ENCODE measurements at regions not wholly inside any gene's neighbourhood (a gene's known extent, or its start where the extent isn't known, plus 50 kb on each side); places are given as distances from the start of the nearest gene placed in this dataset.
"Not testable (repeated sequence)": the region's sequence is repeated elsewhere in the genome, so short reads cannot be mapped to it uniquely, and the experiment has no call there.

- H3K4me3 Mint-ChIP-seq, result no peak overlapping the region
- H3K36me3 Mint-ChIP-seq (ENCODE audit: low read depth), result peaks cover 4% of the 10 kb centered on the region
- peaks cover 8% of the 10 kb centered on the region for H3K9me3 Mint-ChIP-seq
- H3K27me3 Mint-ChIP-seq (ENCODE audit: low read depth), result no peaks in the 10 kb centered on the region
- H3K27ac Mint-ChIP-seq, result peak overlapping the region; percentile 34
- peaks cover 27% of the 10 kb centered on the region for H3K4me1 Mint-ChIP-seq (ENCODE audit: low read depth)
Measured at GRCh38 chr3:72628065-72628464, 220.2 kb downstream of the SHQ1 start.

GRCh38 chr3:72627271-72627670 lies 221.0 kb downstream of the SHQ1 start:
- peak overlapping the region; percentile 43 for H3K4me3 Mint-ChIP-seq
- H3K36me3 Mint-ChIP-seq (ENCODE audit: low read depth), result peaks cover 4% of the 10 kb centered on the region
- peaks cover 11% of the 10 kb centered on the region for H3K9me3 Mint-ChIP-seq
- H3K4me1 Mint-ChIP-seq (ENCODE audit: low read depth), result peaks cover 27% of the 10 kb centered on the region
- H3K27me3 Mint-ChIP-seq (ENCODE audit: low read depth), result no peaks in the 10 kb centered on the region
- peak overlapping the region; percentile 75 for H3K27ac Mint-ChIP-seq

GRCh38 chr3:72625602-72626337 lies 222.5 kb downstream of the SHQ1 start:
- no peak overlapping the region for H3K4me3 Mint-ChIP-seq
- H3K36me3 Mint-ChIP-seq (ENCODE audit: low read depth), result peaks cover 4% of the 10 kb centered on the region
- no peaks in the 10 kb centered on the region for H3K27me3 Mint-ChIP-seq (ENCODE audit: low read depth)
- H3K9me3 Mint-ChIP-seq, result peaks cover 16% of the 10 kb centered on the region
- H3K4me1 Mint-ChIP-seq (ENCODE audit: low read depth), result peaks cover 27% of the 10 kb centered on the region
- no peak overlapping the region for H3K27ac Mint-ChIP-seq

- H3K27me3 Mint-ChIP-seq (ENCODE audit: low read depth), result no peaks in the 10 kb centered on the region
- no peak overlapping the region for H3K27ac Mint-ChIP-seq
- H3K9me3 Mint-ChIP-seq, result peaks cover 20% of the 10 kb centered on the region
- no peak overlapping the region for H3K4me3 Mint-ChIP-seq
- H3K36me3 Mint-ChIP-seq (ENCODE audit: low read depth), result peaks cover 4% of the 10 kb centered on the region
- H3K4me1 Mint-ChIP-seq (ENCODE audit: low read depth), result peaks cover 25% of the 10 kb centered on the region
Measured at GRCh38 chr3:72624656-72625055, 223.6 kb downstream of the SHQ1 start.

- peaks cover 24% of the 10 kb centered on the region for H3K9me3 Mint-ChIP-seq
- no peaks in the 10 kb centered on the region for H3K36me3 Mint-ChIP-seq (ENCODE audit: low read depth)
- H3K27me3 Mint-ChIP-seq (ENCODE audit: low read depth), result no peaks in the 10 kb centered on the region
- peaks cover 10% of the 10 kb centered on the region for H3K4me1 Mint-ChIP-seq (ENCODE audit: low read depth)
- no peak overlapping the region for H3K27ac Mint-ChIP-seq
- H3K4me3 Mint-ChIP-seq, result no peak overlapping the region
Measured at GRCh38 chr3:72618739-72619138, 229.5 kb downstream of the SHQ1 start.

- H3K27ac Mint-ChIP-seq, result no peak overlapping the region
- H3K9me3 Mint-ChIP-seq, result peaks cover 24% of the 10 kb centered on the region
- no peaks in the 10 kb centered on the region for H3K27me3 Mint-ChIP-seq (ENCODE audit: low read depth)
- H3K36me3 Mint-ChIP-seq (ENCODE audit: low read depth), result no peaks in the 10 kb centered on the region
- H3K4me3 Mint-ChIP-seq, result no peak overlapping the region
- H3K4me1 Mint-ChIP-seq (ENCODE audit: low read depth), result peaks cover 10% of the 10 kb centered on the region
Measured at GRCh38 chr3:72617424-72618024, 230.7 kb downstream of the SHQ1 start.

GRCh38 chr3:72615776-72616175 lies 232.5 kb downstream of the SHQ1 start:
- Mint-ChIP-seq H3K4me1 (ENCODE audit: low read depth) (peaks cover 10% of the 10 kb centered on the region), H3K4me3 (no peak overlapping the region), H3K36me3 (ENCODE audit: low read depth) (no peaks in the 10 kb centered on the region), H3K27ac (no peak overlapping the region), H3K27me3 (ENCODE audit: low read depth) (no peaks in the 10 kb centered on the region), H3K9me3 (peaks cover 16% of the 10 kb centered on the region)

GRCh38 chr3:72615182-72615581 lies 233.1 kb downstream of the SHQ1 start:
- H3K4me1 Mint-ChIP-seq (ENCODE audit: low read depth), result peaks cover 10% of the 10 kb centered on the region

GRCh38 chr3:72614394-72615074 lies 233.7 kb downstream of the SHQ1 start:
- Mint-ChIP-seq H3K9me3 (peaks cover 12% of the 10 kb centered on the region), H3K27me3 (ENCODE audit: low read depth) (no peaks in the 10 kb centered on the region), H3K4me1 (ENCODE audit: low read depth) (peaks cover 10% of the 10 kb centered on the region), H3K4me3 (no peak overlapping the region), H3K36me3 (ENCODE audit: low read depth) (no peaks in the 10 kb centered on the region), H3K27ac (peak overlapping the region; percentile 3)

More at GRCh38 chr3:72615182-72615581, 233.1 kb downstream of the SHQ1 start:
- H3K9me3 Mint-ChIP-seq, result peaks cover 12% of the 10 kb centered on the region
- no peak overlapping the region for H3K27ac Mint-ChIP-seq
- H3K36me3 Mint-ChIP-seq (ENCODE audit: low read depth), result no peaks in the 10 kb centered on the region
- H3K27me3 Mint-ChIP-seq (ENCODE audit: low read depth), result no peaks in the 10 kb centered on the region
- no peak overlapping the region for H3K4me3 Mint-ChIP-seq

GRCh38 chr3:72613871-72614270 lies 234.4 kb downstream of the SHQ1 start:
- Mint-ChIP-seq H3K27ac (no peak overlapping the region), H3K36me3 (ENCODE audit: low read depth) (no peaks in the 10 kb centered on the region), H3K9me3 (peaks cover 10% of the 10 kb centered on the region), H3K4me3 (no peak overlapping the region), H3K27me3 (ENCODE audit: low read depth) (no peaks in the 10 kb centered on the region), H3K4me1 (ENCODE audit: low read depth) (peaks cover 10% of the 10 kb centered on the region)

GRCh38 chr3:72609114-72609513 lies 239.1 kb downstream of the SHQ1 start:
- H3K4me1 Mint-ChIP-seq (ENCODE audit: low read depth); H3K27me3 Mint-ChIP-seq (ENCODE audit: low read depth); H3K9me3 Mint-ChIP-seq; H3K27ac Mint-ChIP-seq; H3K36me3 Mint-ChIP-seq (ENCODE audit: low read depth); H3K4me3 Mint-ChIP-seq: not testable (repeated sequence)

GRCh38 chr3:72606005-72606800 lies 242.0 kb downstream of the SHQ1 start:
- no peaks in the 10 kb centered on the region for H3K36me3 Mint-ChIP-seq (ENCODE audit: low read depth)

GRCh38 chr3:72604328-72604727 lies 243.9 kb downstream of the SHQ1 start:
- Mint-ChIP-seq H3K27ac (no peak overlapping the region), H3K27me3 (ENCODE audit: low read depth) (peaks cover 4% of the 10 kb centered on the region), H3K4me3 (no peak overlapping the region), H3K36me3 (ENCODE audit: low read depth) (no peaks in the 10 kb centered on the region), H3K4me1 (ENCODE audit: low read depth) (no peaks in the 10 kb centered on the region), H3K9me3 (no peaks in the 10 kb centered on the region)

More at GRCh38 chr3:72606005-72606800, 242.0 kb downstream of the SHQ1 start:
- no peaks in the 10 kb centered on the region for H3K9me3 Mint-ChIP-seq
- no peaks in the 10 kb centered on the region for H3K4me1 Mint-ChIP-seq (ENCODE audit: low read depth)
- H3K27me3 Mint-ChIP-seq (ENCODE audit: low read depth), result peaks cover 4% of the 10 kb centered on the region
- no peak overlapping the region for H3K27ac Mint-ChIP-seq
- H3K4me3 Mint-ChIP-seq, result no peak overlapping the region

- H3K36me3 Mint-ChIP-seq (ENCODE audit: low read depth), result no peaks in the 10 kb centered on the region
- no peaks in the 10 kb centered on the region for H3K9me3 Mint-ChIP-seq
- H3K27ac Mint-ChIP-seq, result no peak overlapping the region
- H3K4me1 Mint-ChIP-seq (ENCODE audit: low read depth), result no peaks in the 10 kb centered on the region
- no peak overlapping the region for H3K4me3 Mint-ChIP-seq
- peaks cover 4% of the 10 kb centered on the region for H3K27me3 Mint-ChIP-seq (ENCODE audit: low read depth)
Measured at GRCh38 chr3:72601983-72602750, 246.1 kb downstream of the SHQ1 start.
